MCF 10A (cell line): ENCODE measurements at regions not wholly inside any gene's neighbourhood (a gene's known extent, or its start where the extent isn't known, plus 50 kb on each side); places are given as distances from the start of the nearest gene placed in this dataset.
"Not testable (repeated sequence)": the region's sequence is repeated elsewhere in the genome, so short reads cannot be mapped to it uniquely, and the experiment has no call there.

Experiments
- BruUV-seq: library from RNA; stranded (reverse); fragments of 400-500 nt; replicated peaks from 2 replicates; lab custom pipeline; 2021; lab: Mats Ljungman, UMichigan
- CTCF ChIA-PET: fragments of 300-600 bp; sonication (Branson Sonifier 250); formaldehyde crosslinking; extraction: SDS; loops from one replicate; lab custom pipeline; 2021; ENCODE audit warnings: antibody characterized with exemption, inconsistent platforms; lab: Yijun Ruan, JAX
- POLR2A ChIA-PET: fragments of 300-600, 350-650 bp; sonication (Branson Sonifier 250); formaldehyde crosslinking; extraction: SDS; loops from one replicate; lab custom pipeline; 2020; ENCODE audit warnings: antibody characterized with exemption, inconsistent platforms; lab: Yijun Ruan, JAX
- DNase-seq: peaks from one replicate; pipeline ENCODE4 v3.0.0-alpha.2; 2018; ENCODE audit not compliant: unreplicated experiment
- H3K27ac Mint-ChIP-seq: one replicate; pipeline ENCODE4 v1.8.0; 2022; ENCODE audit warnings: mild to moderate bottlenecking, low read depth, mixed read lengths; ENCODE audit not compliant: unreplicated experiment
- H3K27me3 Mint-ChIP-seq: one replicate; pipeline ENCODE4 v1.8.0; 2022; ENCODE audit warnings: mixed read lengths; ENCODE audit not compliant: insufficient read depth, unreplicated experiment
- H3K36me3 Mint-ChIP-seq: one replicate; pipeline ENCODE4 v1.8.0; 2022; ENCODE audit warnings: mild to moderate bottlenecking, moderate library complexity, mixed read lengths; ENCODE audit not compliant: insufficient read depth, unreplicated experiment
- H3K4me1 Mint-ChIP-seq: one replicate; pipeline ENCODE4 v1.8.0; 2022; ENCODE audit warnings: mixed read lengths; ENCODE audit not compliant: insufficient read depth, unreplicated experiment
- H3K4me3 Mint-ChIP-seq: one replicate; pipeline ENCODE4 v1.8.0; 2022; ENCODE audit warnings: mild to moderate bottlenecking, moderate library complexity, mixed read lengths; ENCODE audit not compliant: unreplicated experiment
- H3K9me3 Mint-ChIP-seq: one replicate; pipeline ENCODE4 v1.8.0; 2022; ENCODE audit warnings: mixed read lengths; ENCODE audit not compliant: unreplicated experiment
- intact Hi-C: fragments of 100-400 bp; cut with micrococcal nuclease; formaldehyde crosslinking; loops from 2 replicates; pipeline ENCODE4 v1.14.1; 2022
- TF ChIP-seq, protein P1 (sequence below): fragments of 200-600 bp; IDR thresholded peaks from one replicate; pipeline ENCODE4 v1.8.0; 2022; ENCODE audit warnings: antibody characterized with exemption, mild to moderate bottlenecking; ENCODE audit not compliant: unreplicated experiment

DNA sequence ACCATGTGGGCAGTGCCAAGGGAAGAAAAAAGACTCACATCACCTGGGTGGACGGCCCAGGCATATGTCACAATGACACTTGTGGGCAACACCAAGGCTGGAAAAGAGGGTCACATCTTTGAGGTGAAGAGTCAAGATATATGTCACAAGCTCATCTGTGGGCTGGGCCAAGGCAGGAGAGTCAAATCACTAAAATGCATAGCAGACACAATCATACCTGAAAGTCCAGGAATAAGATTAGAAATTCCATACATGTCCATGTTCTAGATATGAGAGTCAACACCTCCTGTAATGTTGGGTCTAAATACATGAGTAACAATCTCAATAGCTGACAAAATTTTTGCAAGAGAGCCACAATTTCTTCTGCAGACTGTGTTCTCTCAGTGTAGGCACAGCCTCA is 145.0 kb downstream of the ZNF675 start:
- BruUV-seq: no TSS peak
- ChIA-PET POLR2A (no interaction called here), CTCF (interaction anchor here (0.6 kb wide), 2 partner anchors 21 to 815 kb away, joined by 3 read pairs; no protein-coding TSS in a partner anchor)
- no peaks in the 10 kb centered on the region for H3K27me3 Mint-ChIP-seq
- H3K4me1 Mint-ChIP-seq: no peaks in the 10 kb centered on the region
- TF ChIP-seq, protein P1, sequence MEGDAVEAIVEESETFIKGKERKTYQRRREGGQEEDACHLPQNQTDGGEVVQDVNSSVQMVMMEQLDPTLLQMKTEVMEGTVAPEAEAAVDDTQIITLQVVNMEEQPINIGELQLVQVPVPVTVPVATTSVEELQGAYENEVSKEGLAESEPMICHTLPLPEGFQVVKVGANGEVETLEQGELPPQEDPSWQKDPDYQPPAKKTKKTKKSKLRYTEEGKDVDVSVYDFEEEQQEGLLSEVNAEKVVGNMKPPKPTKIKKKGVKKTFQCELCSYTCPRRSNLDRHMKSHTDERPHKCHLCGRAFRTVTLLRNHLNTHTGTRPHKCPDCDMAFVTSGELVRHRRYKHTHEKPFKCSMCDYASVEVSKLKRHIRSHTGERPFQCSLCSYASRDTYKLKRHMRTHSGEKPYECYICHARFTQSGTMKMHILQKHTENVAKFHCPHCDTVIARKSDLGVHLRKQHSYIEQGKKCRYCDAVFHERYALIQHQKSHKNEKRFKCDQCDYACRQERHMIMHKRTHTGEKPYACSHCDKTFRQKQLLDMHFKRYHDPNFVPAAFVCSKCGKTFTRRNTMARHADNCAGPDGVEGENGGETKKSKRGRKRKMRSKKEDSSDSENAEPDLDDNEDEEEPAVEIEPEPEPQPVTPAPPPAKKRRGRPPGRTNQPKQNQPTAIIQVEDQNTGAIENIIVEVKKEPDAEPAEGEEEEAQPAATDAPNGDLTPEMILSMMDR: no peak
- no peak for DNase-seq
- no peak overlapping the region for H3K4me3 Mint-ChIP-seq
- no peak overlapping the region for H3K27ac Mint-ChIP-seq
- intact Hi-C loops: no loop called here
- H3K9me3 Mint-ChIP-seq: peaks cover 30% of the 10 kb centered on the region
- H3K36me3 Mint-ChIP-seq: no peaks in the 10 kb centered on the region

DNA sequence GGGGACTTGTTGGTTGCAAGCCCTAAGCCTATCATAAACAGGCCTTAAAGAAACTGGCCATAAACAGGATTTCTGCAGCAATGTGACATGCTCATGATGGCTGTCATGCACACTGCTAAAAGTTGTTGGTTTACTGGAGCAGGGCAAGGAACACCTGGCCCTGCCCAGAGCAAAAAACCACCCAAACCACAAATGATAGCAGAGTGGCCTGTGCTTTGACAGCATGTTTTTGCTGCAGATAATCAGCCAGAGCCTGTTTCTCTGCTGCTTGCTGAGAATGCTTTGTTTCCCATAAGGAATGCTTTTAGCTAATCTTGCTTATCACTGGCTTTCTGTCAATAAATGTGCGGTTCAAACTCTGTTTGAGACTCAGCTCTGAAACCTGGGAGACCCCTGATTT is 144.9 kb upstream of the ZNF91 start:
- not testable (repeated sequence) for H3K27ac Mint-ChIP-seq, H3K4me1 Mint-ChIP-seq
- H3K9me3 Mint-ChIP-seq: peaks cover 33% of the 10 kb centered on the region

DNA sequence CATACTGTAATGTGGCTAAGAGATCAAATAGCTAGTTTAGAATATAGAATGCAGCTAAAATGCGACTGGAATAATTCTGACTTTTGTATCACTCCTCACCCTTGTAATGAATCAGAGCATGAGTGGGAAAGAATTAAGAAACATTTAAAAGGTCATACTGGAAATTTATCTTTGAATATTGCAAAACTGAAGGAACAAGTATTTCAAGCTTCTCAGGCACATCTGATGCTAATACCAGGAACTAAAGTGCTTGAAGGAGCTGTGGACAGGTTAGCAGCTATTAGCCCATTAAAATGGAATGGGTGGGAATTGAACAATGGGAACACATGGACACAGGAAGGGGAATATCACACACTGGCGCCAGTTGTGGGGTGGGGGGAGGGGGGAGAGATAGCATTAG is 144.2 kb upstream of the ZNF91 start:
- BruUV-seq: no TSS peak
- H3K9me3 Mint-ChIP-seq: peaks cover 33% of the 10 kb centered on the region
- H3K27ac Mint-ChIP-seq: no peak overlapping the region
- H3K4me3 Mint-ChIP-seq: no peak overlapping the region
- DNase-seq: no peak
- intact Hi-C loops: no loop called here
- ChIA-PET POLR2A (no interaction called here), CTCF (no interaction called here)
- no peaks in the 10 kb centered on the region for H3K4me1 Mint-ChIP-seq
- TF ChIP-seq, protein P1: no peak
- no peaks in the 10 kb centered on the region for H3K36me3 Mint-ChIP-seq
- no peaks in the 10 kb centered on the region for H3K27me3 Mint-ChIP-seq

More for the DNA sequence above, 144.9 kb upstream of the ZNF91 start:
- intact Hi-C loops, CTCF ChIA-PET, BruUV-seq, H3K4me3 Mint-ChIP-seq, POLR2A ChIA-PET, H3K27me3 Mint-ChIP-seq, H3K36me3 Mint-ChIP-seq, DNase-seq: not testable (repeated sequence)

DNA sequence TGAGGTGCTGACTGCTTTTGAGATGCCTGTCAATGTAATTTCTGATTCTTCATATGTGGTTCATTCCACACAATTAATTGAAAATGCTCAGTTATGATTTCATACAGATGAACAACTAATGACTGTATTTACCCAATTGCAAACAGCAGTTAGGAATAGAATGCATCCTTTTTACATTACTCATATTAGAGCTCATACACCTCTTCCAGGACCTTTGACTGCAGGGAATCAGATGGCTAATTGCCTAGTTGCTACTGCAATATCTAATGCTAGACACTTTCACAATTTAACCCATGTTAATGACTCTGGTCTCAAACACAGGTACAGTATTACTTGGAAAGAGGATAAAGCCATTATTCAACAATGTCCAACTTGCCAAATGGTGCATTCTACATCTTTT is 141.9 kb upstream of the ZNF91 start:
- H3K9me3 Mint-ChIP-seq: peaks cover 26% of the 10 kb centered on the region
- H3K4me3 Mint-ChIP-seq, POLR2A ChIA-PET, H3K36me3 Mint-ChIP-seq, CTCF ChIA-PET, H3K27ac Mint-ChIP-seq, DNase-seq, H3K4me1 Mint-ChIP-seq, H3K27me3 Mint-ChIP-seq, BruUV-seq, intact Hi-C loops: not testable (repeated sequence)

DNA sequence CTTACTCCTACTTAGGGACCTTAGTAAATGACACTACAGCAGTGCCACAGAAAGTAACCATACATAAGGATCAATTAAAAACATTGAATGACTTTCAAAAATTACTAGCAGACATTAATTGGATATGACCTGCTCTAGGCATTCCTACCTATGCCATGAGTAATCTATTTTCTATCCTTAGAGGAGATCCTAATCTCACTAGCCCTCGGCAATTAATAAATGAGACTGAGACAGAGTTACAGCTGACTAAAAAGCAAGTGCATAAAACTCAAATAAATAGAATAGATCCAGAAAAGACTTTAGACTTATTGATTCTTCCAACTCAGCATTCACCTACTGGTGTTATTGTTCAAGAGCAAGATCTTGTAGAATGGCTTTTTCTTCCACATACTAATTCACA is 141.1 kb upstream of the ZNF91 start:
- DNase-seq, H3K27ac Mint-ChIP-seq, H3K4me3 Mint-ChIP-seq, H3K27me3 Mint-ChIP-seq, CTCF ChIA-PET, H3K4me1 Mint-ChIP-seq, H3K36me3 Mint-ChIP-seq, BruUV-seq, intact Hi-C loops: not testable (repeated sequence)
- H3K9me3 Mint-ChIP-seq: peaks cover 26% of the 10 kb centered on the region
- POLR2A ChIA-PET: interaction anchor here (0.6 kb wide), 1 partner anchor 103 kb away, joined by 4 read pairs; no protein-coding TSS in a partner anchor

DNA sequence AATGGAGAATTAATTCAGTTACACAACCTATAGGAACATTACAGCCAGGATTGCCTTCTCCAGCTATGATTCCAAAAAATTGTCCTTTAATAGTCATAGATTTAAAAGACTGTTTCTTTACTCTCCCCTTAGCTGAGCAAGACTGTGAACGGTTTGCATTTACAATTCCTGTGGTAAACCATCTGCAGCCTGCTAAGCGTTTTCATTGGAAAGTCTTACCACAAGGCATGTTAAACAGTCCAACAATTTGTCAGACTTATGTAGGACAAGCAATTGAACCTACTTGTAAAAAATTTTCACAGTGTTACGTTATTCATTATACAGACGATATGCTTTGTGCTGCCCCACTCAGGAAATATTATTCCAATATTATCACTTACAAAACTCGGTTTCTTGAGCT is 140.6 kb upstream of the ZNF91 start:
- BruUV-seq, DNase-seq, H3K4me3 Mint-ChIP-seq, H3K36me3 Mint-ChIP-seq, H3K27me3 Mint-ChIP-seq, H3K4me1 Mint-ChIP-seq, intact Hi-C loops, H3K27ac Mint-ChIP-seq, CTCF ChIA-PET: not testable (repeated sequence)
- peaks cover 26% of the 10 kb centered on the region for H3K9me3 Mint-ChIP-seq
- POLR2A ChIA-PET: interaction anchor here (0.6 kb wide), 2 partner anchors 104 to 163 kb away, joined by 3 to 4 read pairs; no protein-coding TSS in a partner anchor

DNA sequence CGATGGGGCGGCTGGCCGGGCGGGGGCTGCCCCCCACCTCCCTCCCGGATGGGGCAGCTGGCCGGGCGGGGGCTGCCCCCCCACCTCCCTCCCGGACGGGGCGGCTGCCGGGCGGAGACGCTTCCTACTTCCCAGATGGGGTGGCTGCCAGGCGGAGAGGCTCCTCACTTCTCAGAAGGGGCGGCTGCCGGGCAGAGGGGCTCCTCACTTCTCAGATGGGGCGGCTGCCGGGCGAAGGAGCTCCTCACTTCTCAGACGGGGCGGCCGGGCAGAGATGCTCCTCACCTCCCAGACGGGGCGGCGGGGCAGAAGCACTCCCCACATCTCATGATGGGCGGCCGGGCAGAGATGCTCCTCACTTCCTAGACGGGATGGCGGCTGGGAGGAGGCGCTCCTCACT is 138.2 kb upstream of the ZNF91 start:
- intact Hi-C loops, H3K36me3 Mint-ChIP-seq, H3K4me3 Mint-ChIP-seq, H3K27me3 Mint-ChIP-seq, H3K4me1 Mint-ChIP-seq, DNase-seq, H3K27ac Mint-ChIP-seq, BruUV-seq, CTCF ChIA-PET, POLR2A ChIA-PET: not testable (repeated sequence)
- peaks cover 33% of the 10 kb centered on the region for H3K9me3 Mint-ChIP-seq
